ENCODE measurements at regions not wholly inside any gene's neighbourhood (a gene's known extent, or its start where the extent isn't known, plus 50 kb on each side); places are given as distances from the start of the nearest gene placed in this dataset.

DNA sequence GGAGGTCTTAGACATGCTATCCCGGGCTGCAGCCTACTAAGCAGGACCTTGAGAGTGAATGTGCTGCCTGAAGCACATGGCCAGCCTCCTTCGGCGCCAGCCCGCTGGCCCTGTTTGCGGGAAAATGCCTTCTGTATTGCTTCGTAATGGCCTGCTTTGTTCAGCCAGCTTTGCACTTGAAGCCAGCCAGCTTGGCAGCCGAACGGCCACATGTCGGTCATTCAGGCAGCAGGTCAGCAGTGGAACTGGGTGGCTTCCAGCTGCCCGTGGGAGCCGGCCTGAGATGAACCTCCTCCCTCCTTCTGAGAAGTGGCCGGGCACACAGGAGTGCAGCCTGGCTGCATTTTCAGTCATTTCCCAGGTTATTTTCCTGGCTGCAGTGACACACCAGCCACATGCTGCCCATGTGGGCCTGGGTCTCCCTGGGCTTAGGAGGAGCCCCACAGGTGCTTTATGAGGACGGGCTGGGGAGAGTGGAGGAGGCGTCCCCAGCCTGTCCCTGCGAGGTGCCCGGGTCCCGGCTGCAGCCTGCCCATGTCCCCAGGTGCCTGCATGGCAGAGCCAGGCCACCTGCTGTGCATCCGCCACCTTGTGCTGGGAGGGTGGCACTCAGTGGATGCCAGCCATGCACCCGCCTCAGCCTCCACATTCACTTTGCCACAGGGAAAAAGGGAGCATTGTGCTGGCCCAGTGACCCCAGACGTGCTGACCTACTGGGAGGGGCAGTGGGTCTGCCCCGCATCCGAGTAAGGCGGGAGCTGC is 103.5 kb downstream of the SIK1 start:
- no peak for TF ChIP-seq CTCF (IDR thresholded peaks at IDR 0.05)
- TF ChIP-seq POLR2A (IDR thresholded peaks at IDR 0.05) = no peak
